OCI-LY3 (cell line): ENCODE measurements at regions not wholly inside any gene's neighbourhood (a gene's known extent, or its start where the extent isn't known, plus 50 kb on each side); places are given as distances from the start of the nearest gene placed in this dataset.

Experiments
- H2AFZ ChIP-seq: fragments of 200-600, 300-600 bp; shearing (Covaris generic); 2 replicates; pipeline ENCODE4 v1.6.0; 2014; ENCODE audit warnings: antibody characterized with exemption, low read depth, low read length
- H3K27ac ChIP-seq: fragments of 200-600, 300-600 bp; sonication (generic); 2 replicates; pipeline ENCODE4 v1.5.1; 2014; ENCODE audit warnings: mild to moderate bottlenecking, low read length, moderate library complexity, mixed read lengths
- H3K27me3 ChIP-seq: fragments of 200-600, 300-600 bp; sonication (generic); 2 replicates; pipeline ENCODE4 v1.6.1; 2014; ENCODE audit warnings: low read depth, low read length, mixed read lengths
- H3K36me3 ChIP-seq: fragments of 200-600, 300-600 bp; sonication (generic); replicated peaks from 2 replicates; pipeline ENCODE3; 2014; ENCODE audit warnings: low read depth, low read length, mixed read lengths
- H3K4me1 ChIP-seq: fragments of 300-600, 200-600 bp; sonication (generic); 2 replicates; pipeline ENCODE4 v1.6.1; 2014; ENCODE audit warnings: low read length, mixed read lengths
- H3K4me2 ChIP-seq: fragments of 200-600, 300-600 bp; sonication (generic); 2 replicates; pipeline ENCODE4 v1.6.1; 2014; ENCODE audit warnings: low read length, mixed read lengths
- H3K4me3 ChIP-seq: fragments of 300-600, 200-600 bp; sonication (generic); 2 replicates; pipeline ENCODE4 v1.5.1; 2014; ENCODE audit warnings: antibody characterized with exemption, mild to moderate bottlenecking, low read length, moderate library complexity
- H3K79me2 ChIP-seq: fragments of 300-600, 200-600 bp; shearing (Covaris generic); 2 replicates; pipeline ENCODE4 v1.6.1; 2014; ENCODE audit warnings: mild to moderate bottlenecking, low read length, mixed read lengths
- H3K9ac ChIP-seq: fragments of 300-600, 200-600 bp; shearing (Covaris generic); 2 replicates; pipeline ENCODE4 v1.6.0; 2014; ENCODE audit warnings: mild to moderate bottlenecking, low read length, moderate library complexity
- H3K9me3 ChIP-seq: fragments of 200-600, 300-600 bp; shearing (Covaris generic); 2 replicates; pipeline ENCODE4 v1.6.1; 2014; ENCODE audit warnings: low read length, mixed read lengths; ENCODE audit not compliant: insufficient read depth
- H4K20me1 ChIP-seq: fragments of 200-600, 300-600 bp; sonication (generic); 2 replicates; pipeline ENCODE4 v1.6.1; 2016; ENCODE audit warnings: low read length, mixed read lengths; ENCODE audit not compliant: insufficient read depth
- EZH2phosphoT487 ChIP-seq: fragments of 200-600 bp; shearing (Covaris generic); IDR thresholded peaks from 2 replicates; pipeline ENCODE4 v1.6.1; 2018; ENCODE audit warnings: antibody characterized with exemption, mixed run types, low read depth
- TF ChIP-seq, protein P1 (sequence below): fragments of 200-600, 300-600 bp; sonication (generic); IDR thresholded peaks from 2 replicates; pipeline ENCODE4 v1.5.1; 2014; ENCODE audit warnings: antibody characterized with exemption, low read length, low read depth

DNA sequence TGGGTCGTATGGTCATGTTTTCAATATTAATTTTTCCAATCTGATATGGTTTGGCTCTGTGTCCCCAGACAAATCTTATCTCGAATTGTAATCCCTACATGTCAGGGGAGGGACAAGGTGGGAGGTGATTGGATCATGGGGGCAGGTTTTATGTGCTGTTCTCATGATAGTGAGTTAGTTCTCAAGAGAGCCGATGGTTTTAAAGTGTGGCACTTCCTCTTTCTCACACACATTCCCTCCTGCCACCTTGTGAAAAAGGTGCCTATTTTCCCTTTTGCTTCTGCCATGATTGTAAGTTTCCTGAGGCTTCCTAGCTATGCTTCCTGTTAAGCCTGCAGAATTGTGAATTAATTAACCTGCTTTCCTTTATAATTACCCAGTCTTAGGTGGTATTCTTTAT, 309.1 kb upstream of the GRIN3A start:
- no peak overlapping the region for H2AFZ ChIP-seq

GRCh38 chr9:102044133-102044532, 305.7 kb upstream of the GRIN3A start:
- Histone ChIP-seq H3K36me3 (no peaks in the 10 kb centered on the region), H3K9ac (no peak overlapping the region), H3K4me3 (no peak overlapping the region), H3K27me3 (no peaks in the 10 kb centered on the region), H3K9me3 (no peaks in the 10 kb centered on the region), H3K4me2 (no peak overlapping the region), H3K4me1 (no peaks in the 10 kb centered on the region), H2AFZ (no peak overlapping the region), H3K79me2 (no peaks in the 10 kb centered on the region), H3K27ac (no peak overlapping the region), H4K20me1 (no peaks in the 10 kb centered on the region)
- TF ChIP-seq, protein P1, sequence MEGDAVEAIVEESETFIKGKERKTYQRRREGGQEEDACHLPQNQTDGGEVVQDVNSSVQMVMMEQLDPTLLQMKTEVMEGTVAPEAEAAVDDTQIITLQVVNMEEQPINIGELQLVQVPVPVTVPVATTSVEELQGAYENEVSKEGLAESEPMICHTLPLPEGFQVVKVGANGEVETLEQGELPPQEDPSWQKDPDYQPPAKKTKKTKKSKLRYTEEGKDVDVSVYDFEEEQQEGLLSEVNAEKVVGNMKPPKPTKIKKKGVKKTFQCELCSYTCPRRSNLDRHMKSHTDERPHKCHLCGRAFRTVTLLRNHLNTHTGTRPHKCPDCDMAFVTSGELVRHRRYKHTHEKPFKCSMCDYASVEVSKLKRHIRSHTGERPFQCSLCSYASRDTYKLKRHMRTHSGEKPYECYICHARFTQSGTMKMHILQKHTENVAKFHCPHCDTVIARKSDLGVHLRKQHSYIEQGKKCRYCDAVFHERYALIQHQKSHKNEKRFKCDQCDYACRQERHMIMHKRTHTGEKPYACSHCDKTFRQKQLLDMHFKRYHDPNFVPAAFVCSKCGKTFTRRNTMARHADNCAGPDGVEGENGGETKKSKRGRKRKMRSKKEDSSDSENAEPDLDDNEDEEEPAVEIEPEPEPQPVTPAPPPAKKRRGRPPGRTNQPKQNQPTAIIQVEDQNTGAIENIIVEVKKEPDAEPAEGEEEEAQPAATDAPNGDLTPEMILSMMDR = no peak
- TF ChIP-seq EZH2phosphoT487 = no peak

More for the DNA sequence above, 309.1 kb upstream of the GRIN3A start:
- Histone ChIP-seq H3K27me3 (no peaks in the 10 kb centered on the region), H3K27ac (no peak overlapping the region), H3K4me2 (no peak overlapping the region), H3K79me2 (no peaks in the 10 kb centered on the region), H3K36me3 (no peaks in the 10 kb centered on the region), H3K9me3 (no peaks in the 10 kb centered on the region), H3K4me3 (no peak overlapping the region), H3K9ac (no peak overlapping the region), H3K4me1 (no peaks in the 10 kb centered on the region), H4K20me1 (no peaks in the 10 kb centered on the region)
- no peak for TF ChIP-seq EZH2phosphoT487
- TF ChIP-seq, protein P1 = no peak

- Histone ChIP-seq H3K36me3 (no peaks in the 10 kb centered on the region), H3K9ac (no peak overlapping the region), H3K27me3 (no peaks in the 10 kb centered on the region), H3K9me3 (no peaks in the 10 kb centered on the region), H3K4me3 (no peak overlapping the region), H3K27ac (no peak overlapping the region), H3K79me2 (no peaks in the 10 kb centered on the region), H3K4me1 (no peaks in the 10 kb centered on the region), H4K20me1 (no peaks in the 10 kb centered on the region), H2AFZ (no peak overlapping the region), H3K4me2 (no peak overlapping the region)
- no peak for TF ChIP-seq EZH2phosphoT487
- TF ChIP-seq, protein P1 = no peak
Observed at GRCh38 chr9:102038006-102038405, 299.6 kb upstream of the GRIN3A start.

DNA sequence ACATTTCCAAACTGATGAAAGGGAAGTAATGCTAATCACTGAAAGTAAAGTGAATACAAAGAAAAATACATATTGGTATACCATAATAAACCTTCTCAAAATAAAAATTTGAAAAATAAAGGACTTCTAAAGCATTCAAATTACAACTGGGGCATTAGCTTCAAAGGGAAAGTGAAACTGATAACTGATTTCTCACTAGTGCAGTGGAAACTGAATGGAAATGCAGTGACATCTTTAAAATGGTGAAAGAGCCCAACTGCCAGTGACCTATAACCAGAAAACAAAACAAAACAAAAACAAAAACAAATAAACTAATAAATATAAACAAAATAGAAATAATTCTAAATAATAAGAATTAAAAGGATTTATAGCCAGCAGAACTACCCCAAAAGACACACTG, 297.5 kb upstream of the GRIN3A start:
- no peak overlapping the region for H3K4me3 ChIP-seq
- no peak overlapping the region for H3K4me2 ChIP-seq
- no peak overlapping the region for H2AFZ ChIP-seq
- H4K20me1 ChIP-seq = no peaks in the 10 kb centered on the region
- H3K4me1 ChIP-seq = no peaks in the 10 kb centered on the region
- H3K9ac ChIP-seq = no peak overlapping the region
- no peaks in the 10 kb centered on the region for H3K27me3 ChIP-seq
- H3K36me3 ChIP-seq = no peaks in the 10 kb centered on the region
- H3K27ac ChIP-seq = no peak overlapping the region
- no peaks in the 10 kb centered on the region for H3K9me3 ChIP-seq
- H3K79me2 ChIP-seq = no peaks in the 10 kb centered on the region
- TF ChIP-seq EZH2phosphoT487 = no peak
- TF ChIP-seq, protein P1 = no peak
